ENCODE measurements at regions not wholly inside any gene's neighbourhood (a gene's known extent, or its start where the extent isn't known, plus 50 kb on each side); places are given as distances from the start of the nearest gene placed in this dataset.

GRCh38 chr15:31892513-31892912 lies 137.8 kb upstream of the CHRNA7 start:
- no peak overlapping the region for H3K4me3 ChIP-seq (ENCODE audit: low read depth, low read length)
- no peak for DNase-seq (ENCODE audit: low read depth)
- no peak for TF ChIP-seq CTCF (conservative IDR thresholded peaks at IDR 0.05; ENCODE audit: low read depth, low read length)

DNA sequence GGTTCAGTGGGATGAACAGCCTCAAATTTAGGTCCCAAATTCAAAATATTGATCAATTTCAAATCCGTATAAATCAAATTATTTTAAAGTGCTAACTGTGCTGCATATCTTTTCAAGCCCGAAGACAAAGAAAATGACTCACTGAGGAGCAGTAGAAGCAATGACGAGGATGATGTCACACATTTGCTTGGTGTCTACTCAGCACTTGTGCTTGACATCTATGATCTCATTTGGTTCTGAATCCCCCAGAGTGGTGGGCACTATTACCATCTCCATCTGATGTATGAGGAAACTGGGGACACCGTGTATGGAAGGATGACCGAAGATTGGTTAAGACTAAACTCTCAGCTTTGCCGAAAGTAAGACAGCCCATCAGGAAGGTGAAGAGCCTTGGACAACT lies 136.5 kb upstream of the CHRNA7 start:
- no peak for DNase-seq (ENCODE audit: low read depth)
- H3K4me3 ChIP-seq (ENCODE audit: low read depth, low read length): no peak overlapping the region
- no peak for TF ChIP-seq CTCF (conservative IDR thresholded peaks at IDR 0.05; ENCODE audit: low read depth, low read length)

DNA sequence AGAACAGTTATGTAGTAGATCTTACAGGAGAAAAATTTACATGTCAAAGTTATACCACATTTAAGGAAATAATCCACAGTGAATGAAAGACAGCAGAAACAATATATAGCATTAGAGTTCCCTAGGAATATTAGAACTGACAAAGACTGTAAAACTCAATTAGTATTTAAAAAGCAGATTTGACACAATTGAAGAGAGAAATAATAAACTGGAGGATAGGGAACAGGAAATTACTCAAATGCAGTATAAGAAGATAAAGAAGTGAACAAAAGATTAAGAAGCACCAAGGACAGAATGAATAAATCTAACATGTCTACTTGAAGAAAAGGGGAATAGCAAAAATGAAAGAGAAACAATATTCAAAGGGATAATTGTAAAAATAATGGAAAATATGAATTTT lies 132.6 kb upstream of the CHRNA7 start:
- H3K4me3 ChIP-seq (ENCODE audit: low read depth, low read length): no peak overlapping the region
- TF ChIP-seq CTCF (conservative IDR thresholded peaks at IDR 0.05; ENCODE audit: low read depth, low read length): no peak
- no peak for DNase-seq (ENCODE audit: low read depth)

DNA sequence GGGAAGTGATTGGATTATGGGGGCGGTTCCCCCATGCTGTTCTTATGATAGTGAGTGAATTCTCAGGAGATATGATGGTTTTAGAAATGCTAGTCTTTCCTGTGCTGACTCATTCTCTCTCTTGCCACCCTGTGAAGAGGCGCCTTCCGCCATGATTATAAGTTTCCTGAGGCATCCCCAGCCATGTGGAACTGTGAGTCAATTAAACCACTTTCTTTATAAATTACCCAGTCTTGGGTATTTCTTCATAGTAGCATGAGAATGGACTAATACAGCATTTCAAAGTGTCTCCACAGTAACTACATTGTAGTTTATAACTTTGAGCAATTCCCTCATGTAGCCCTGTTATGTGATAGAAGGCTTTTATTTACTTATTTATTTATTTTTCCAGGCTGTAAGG lies 128.8 kb upstream of the CHRNA7 start:
- H3K4me3 ChIP-seq (ENCODE audit: low read depth, low read length): no peak overlapping the region
- DNase-seq (ENCODE audit: low read depth): no peak
- TF ChIP-seq CTCF (conservative IDR thresholded peaks at IDR 0.05; ENCODE audit: low read depth, low read length): no peak

DNA sequence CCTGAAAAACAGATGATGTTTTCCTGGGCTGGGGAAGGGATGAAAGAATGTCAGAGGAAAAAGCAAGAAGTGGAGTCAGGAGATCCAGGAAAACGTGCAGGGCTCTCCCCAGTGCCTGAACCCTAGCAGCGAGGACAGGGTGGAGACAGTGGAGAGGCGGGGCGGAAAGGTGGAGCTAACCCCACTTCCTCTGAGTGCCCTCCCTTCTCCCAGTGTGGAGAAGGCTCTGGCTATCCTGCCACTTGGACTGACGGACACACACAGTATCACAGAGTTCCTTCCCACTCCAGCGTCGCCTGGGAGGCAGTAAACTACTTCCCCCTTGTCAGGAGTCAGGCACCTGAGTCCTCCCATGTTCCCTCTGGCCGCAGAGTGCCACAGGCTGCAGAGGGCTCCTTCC lies 125.3 kb upstream of the CHRNA7 start:
- H3K4me3 ChIP-seq (ENCODE audit: low read depth, low read length): no peak overlapping the region
- no peak for DNase-seq (ENCODE audit: low read depth)
- TF ChIP-seq CTCF (conservative IDR thresholded peaks at IDR 0.05; ENCODE audit: low read depth, low read length): no peak

GRCh38 chr15:31925541-31925940 lies 104.8 kb upstream of the CHRNA7 start:
- no peak overlapping the region for H3K4me3 ChIP-seq (ENCODE audit: low read depth, low read length)
- TF ChIP-seq CTCF (conservative IDR thresholded peaks at IDR 0.05; ENCODE audit: low read depth, low read length): no peak
- no peak for DNase-seq (ENCODE audit: low read depth)

DNA sequence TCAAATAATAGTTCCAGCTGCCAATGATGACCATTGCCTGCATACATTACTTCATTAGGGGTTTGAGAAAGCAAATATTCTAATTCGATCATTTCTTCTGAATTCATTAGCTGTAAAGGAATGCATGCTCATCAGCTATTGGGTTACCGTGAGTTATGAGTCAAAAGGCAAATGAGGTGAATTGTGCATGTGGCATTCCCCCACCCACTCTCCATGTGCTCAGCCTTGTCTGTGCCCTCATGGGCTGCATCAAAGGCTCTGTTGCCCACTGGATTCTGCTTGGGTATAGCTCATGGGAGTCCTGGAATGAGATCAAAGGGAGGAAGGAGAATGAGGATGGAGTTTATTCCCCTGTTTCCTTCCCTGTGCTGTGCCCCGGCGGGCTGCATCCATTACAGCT lies 99.3 kb upstream of the CHRNA7 start:
- TF ChIP-seq CTCF (conservative IDR thresholded peaks at IDR 0.05; ENCODE audit: low read depth, low read length): no peak
- no peak overlapping the region for H3K4me3 ChIP-seq (ENCODE audit: low read depth, low read length)
- DNase-seq (ENCODE audit: low read depth): no peak
